Pancreas (tissue), 10 donors: ENCODE measurements at regions not wholly inside any gene's neighbourhood (a gene's known extent, or its start where the extent isn't known, plus 50 kb on each side); places are given as distances from the start of the nearest gene placed in this dataset.

Experiments used
- ATAC-seq, 4 donors: fragments of 200-7000 bp; cut with Tn5 transposase; one replicate each; pipeline versions ENCODE4 v1.8.0 to v1.9.1; 2020; ENCODE audit warnings: mild to moderate bottlenecking in 4 of 4, moderate library complexity in 4 of 4
- DNase-seq, 6 donors: peaks; one replicate each; pipeline ENCODE4 v3.0.0-alpha.2; 2020
- FAIRE-seq: peaks from 2 replicates; lab custom pipeline; 2012; peaks lifted over from hg19 to GRCh38; lab: Jason Lieb, UNC
- H3K27ac ChIP-seq, 4 donors: fragments of 200-600 bp; sonication (generic); 1 replicate in 3 of 4; 2 replicates in 1 of 4; pipeline versions ENCODE4 v1.5.0 to v1.8.0; 2020
- H3K27me3 ChIP-seq, 4 donors: fragments of 200-600 bp; one replicate each; pipeline ENCODE4 v1.8.0; 2021
- H3K36me3 ChIP-seq, 3 donors: fragments of 200-600 bp; sonication (generic) in 1 of 3; one replicate each; pipeline versions ENCODE4 v1.5.0 to v1.8.0; 2020 to 2021
- H3K4me1 ChIP-seq, 3 donors: fragments of 200-600 bp; one replicate each; pipeline ENCODE4 v1.8.0; 2021
- H3K4me3 ChIP-seq, 4 donors: fragments of 200-600 bp; sonication (generic) in 2 of 4; one replicate each; pipeline versions ENCODE4 v1.5.0 to v1.8.0; 2020 to 2021
- H3K9me3 ChIP-seq, 4 donors: fragments of 200-600 bp; one replicate each; pipeline ENCODE4 v1.8.0; 2021
- WGBS, 2 donors: extraction: QIAGEN DNeasy Blood & Tissue Kit; methylation state at CpG; one replicate each; pipeline ENCODE4 v1.1.7; 2013; 5-methylcytosine and 5-hydroxymethylcytosine counted together
- intact Hi-C, 3 donors: fragments of 100-400 bp; cut with DNase I; formaldehyde crosslinking; loops; one replicate each; pipeline versions ENCODE4 v1.11.1 to v1.14.2; 2022
- TF ChIP-seq, protein P1 (sequence below), 4 donors: fragments of 200-600 bp; sonication (generic) in 3 of 4; IDR thresholded peaks; one replicate each; pipeline versions ENCODE4 v1.5.0 to v1.8.0; 2021; ENCODE audit warnings: antibody characterized with exemption in 4 of 4
- donor health status: healthy with polysubstance abuse.
- donor health status: DM: no; HTN: no; CAD: no; lungs with moderate emphysema.
- donor health status: DM: no; HTN: no; CAD: no.
- donor health status: control.
- donor health status: control.
- donor health status: Bipolar disorder and iron deficiency.
- donor health status: DM: yes; HTN: yes; CAD: no.
- donor health status: DM: no; HTN: no; CAD: no.
- donor health status: DM: no; HTN: no; CAD: no.
- donor health status: DM: yes; HTN: yes; CAD: no.

DNA sequence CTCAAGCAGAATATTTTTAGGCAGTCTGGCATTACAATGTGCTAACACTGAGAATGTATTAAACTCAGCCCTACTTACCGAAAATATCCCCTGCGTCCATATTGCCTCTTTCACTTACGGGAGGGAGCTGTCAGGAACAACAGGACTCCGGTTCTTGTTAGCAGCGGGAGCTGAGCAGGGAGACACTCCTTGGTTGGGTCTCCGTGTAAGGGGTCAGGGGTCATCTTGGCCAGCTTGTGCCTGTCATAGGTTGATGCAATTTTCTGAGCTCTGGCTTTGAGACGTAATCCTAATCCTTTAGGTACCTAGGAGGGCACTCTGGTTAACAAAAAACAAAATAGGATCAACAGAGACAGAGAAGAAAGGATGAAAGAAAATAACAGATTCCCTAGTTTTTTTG, 1477.2 kb downstream of the BRD1 start:
- TF ChIP-seq, protein P1, sequence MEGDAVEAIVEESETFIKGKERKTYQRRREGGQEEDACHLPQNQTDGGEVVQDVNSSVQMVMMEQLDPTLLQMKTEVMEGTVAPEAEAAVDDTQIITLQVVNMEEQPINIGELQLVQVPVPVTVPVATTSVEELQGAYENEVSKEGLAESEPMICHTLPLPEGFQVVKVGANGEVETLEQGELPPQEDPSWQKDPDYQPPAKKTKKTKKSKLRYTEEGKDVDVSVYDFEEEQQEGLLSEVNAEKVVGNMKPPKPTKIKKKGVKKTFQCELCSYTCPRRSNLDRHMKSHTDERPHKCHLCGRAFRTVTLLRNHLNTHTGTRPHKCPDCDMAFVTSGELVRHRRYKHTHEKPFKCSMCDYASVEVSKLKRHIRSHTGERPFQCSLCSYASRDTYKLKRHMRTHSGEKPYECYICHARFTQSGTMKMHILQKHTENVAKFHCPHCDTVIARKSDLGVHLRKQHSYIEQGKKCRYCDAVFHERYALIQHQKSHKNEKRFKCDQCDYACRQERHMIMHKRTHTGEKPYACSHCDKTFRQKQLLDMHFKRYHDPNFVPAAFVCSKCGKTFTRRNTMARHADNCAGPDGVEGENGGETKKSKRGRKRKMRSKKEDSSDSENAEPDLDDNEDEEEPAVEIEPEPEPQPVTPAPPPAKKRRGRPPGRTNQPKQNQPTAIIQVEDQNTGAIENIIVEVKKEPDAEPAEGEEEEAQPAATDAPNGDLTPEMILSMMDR (IDR thresholded peaks at IDR 0.05): no peak
- Histone ChIP-seq H3K27ac (no peak overlapping the region), H3K36me3 (no peaks in the 10 kb centered on the region), H3K4me1 (no peaks in the 10 kb centered on the region), H3K27me3 (peaks cover 0 to 3% (median 0%) of the 10 kb centered on the region in 4 donors), H3K4me3 (no peak overlapping the region), H3K9me3 (no peaks in the 10 kb centered on the region)
- no peak for DNase-seq
- no peak for ATAC-seq
- intact Hi-C loops: no loop called here
- 39 to 50% methylated on average over 7 of the region's 7 CpGs for WGBS, 2 donors
- no peak for FAIRE-seq

DNA sequence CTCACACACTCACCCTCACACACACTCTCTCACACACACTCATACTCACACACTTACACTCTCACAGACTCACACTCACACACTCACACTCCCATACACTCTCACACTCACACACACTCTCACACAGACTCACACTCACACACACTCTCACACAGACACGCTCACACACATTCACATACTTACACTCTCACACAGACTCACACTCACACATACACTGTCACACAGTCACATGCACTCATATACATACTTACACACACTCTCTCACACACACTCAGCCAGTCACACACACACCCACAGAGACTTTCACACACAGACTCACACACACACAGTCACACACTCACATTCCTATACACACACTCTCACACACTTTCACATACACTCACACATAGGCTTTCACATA, 1478.8 kb downstream of the BRD1 start:
- no peak overlapping the region for H3K27ac ChIP-seq
- H3K27me3 ChIP-seq: peaks cover 0 to 3% (median 0%) of the 10 kb centered on the region in 4 donors
- TF ChIP-seq, protein P1 (IDR thresholded peaks at IDR 0.05): no peak
- H3K36me3 ChIP-seq: no peaks in the 10 kb centered on the region
- H3K9me3 ChIP-seq: no peaks in the 10 kb centered on the region
- WGBS, 2 donors: 43 to 44% methylated on average over 1 of the region's 1 CpG
- intact Hi-C loops: no loop called here
- no peaks in the 10 kb centered on the region for H3K4me1 ChIP-seq
- H3K4me3 ChIP-seq: no peak overlapping the region
- DNase-seq: no peak
- ATAC-seq: no peak
- FAIRE-seq: no peak

DNA sequence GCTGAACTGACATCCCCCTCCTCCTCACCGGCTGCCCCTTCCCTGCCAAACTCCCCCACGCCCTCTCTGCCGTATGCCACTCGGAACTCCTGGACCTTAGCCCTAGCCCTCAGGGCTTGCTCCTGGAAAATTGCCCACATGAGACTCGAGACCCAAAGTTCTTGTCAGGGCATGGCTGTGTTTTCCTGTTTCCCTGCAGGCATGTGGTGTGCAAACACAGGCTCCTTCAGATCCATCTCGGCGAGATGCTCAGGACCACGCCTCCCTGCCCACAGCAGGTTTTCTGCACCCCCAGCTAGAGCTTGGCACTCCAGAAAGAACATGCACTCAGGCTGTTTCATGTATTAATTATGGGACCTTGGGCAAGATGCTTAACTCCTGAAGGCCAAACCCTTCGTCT, 1480.4 kb downstream of the BRD1 start:
- Histone ChIP-seq H3K27ac (no peak overlapping the region), H3K9me3 (no peaks in the 10 kb centered on the region), H3K4me3 (no peak overlapping the region), H3K27me3 (peaks cover 0 to 3% (median 0%) of the 10 kb centered on the region in 4 donors), H3K36me3 (no peaks in the 10 kb centered on the region), H3K4me1 (no peaks in the 10 kb centered on the region)
- intact Hi-C loops: no loop called here
- FAIRE-seq: no peak
- WGBS, 2 donors: 39 to 40% methylated on average over 9 of the region's 9 CpGs
- DNase-seq: no peak
- TF ChIP-seq, protein P1 (IDR thresholded peaks at IDR 0.05): no peak
- no peak for ATAC-seq

DNA sequence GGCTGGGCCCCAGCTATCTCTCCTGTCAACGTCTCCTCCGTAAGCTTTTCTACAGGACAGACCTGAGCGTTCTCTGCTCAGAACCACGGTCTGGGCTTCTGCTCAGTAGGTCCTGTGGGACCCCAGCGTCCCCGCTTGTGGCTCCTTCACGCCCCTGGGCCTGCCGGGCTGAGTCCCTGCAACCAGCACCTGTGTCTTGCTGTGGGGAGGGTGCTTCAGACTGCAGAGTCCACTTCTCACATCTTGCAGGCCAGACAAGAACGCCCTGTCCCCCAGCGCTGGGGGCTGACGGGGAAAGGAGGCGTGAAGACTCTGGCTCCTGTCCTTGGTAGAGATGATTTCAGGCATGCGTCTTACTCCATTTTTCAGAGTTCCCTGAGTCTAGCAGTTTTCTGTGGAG, 1480.8 kb downstream of the BRD1 start:
- no peak for ATAC-seq
- no peak for FAIRE-seq
- Histone ChIP-seq H3K4me3 (no peak overlapping the region), H3K9me3 (no peaks in the 10 kb centered on the region), H3K4me1 (no peaks in the 10 kb centered on the region), H3K36me3 (no peaks in the 10 kb centered on the region), H3K27ac (no peak overlapping the region), H3K27me3 (peaks cover 0 to 3% (median 0%) of the 10 kb centered on the region in 4 donors)
- intact Hi-C loops: no loop called here
- no peak for DNase-seq
- 49 to 66% methylated on average over 13 of the region's 13 CpGs for WGBS, 2 donors
- TF ChIP-seq, protein P1 (IDR thresholded peaks at IDR 0.05): no peak

DNA sequence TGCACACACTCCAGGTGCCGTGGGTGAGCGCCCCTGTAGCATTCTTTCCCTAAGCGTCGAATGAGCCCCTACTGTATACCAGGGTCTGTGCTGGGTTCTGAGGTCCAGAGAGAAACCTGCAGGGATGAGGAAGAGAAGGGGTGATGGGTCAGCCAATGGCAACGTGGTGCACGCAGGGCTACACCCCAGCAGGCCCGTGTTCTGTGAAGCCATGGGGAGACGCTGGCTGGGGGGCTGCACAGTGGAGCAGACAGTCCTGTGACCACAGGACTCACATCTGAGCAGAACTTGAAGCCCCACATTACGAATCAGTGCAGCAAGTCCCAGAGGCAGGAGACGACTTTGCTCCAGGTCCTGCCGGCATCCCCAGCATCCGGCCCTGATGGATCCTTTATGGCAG, 1481.4 kb downstream of the BRD1 start:
- 52 to 69% methylated on average over 12 of the region's 12 CpGs for WGBS, 2 donors
- ATAC-seq: no peak
- Histone ChIP-seq H3K4me3 (no peak overlapping the region), H3K27me3 (peaks cover 0 to 3% (median 0%) of the 10 kb centered on the region in 4 donors), H3K36me3 (no peaks in the 10 kb centered on the region), H3K4me1 (no peaks in the 10 kb centered on the region), H3K27ac (no peak overlapping the region), H3K9me3 (no peaks in the 10 kb centered on the region)
- no peak for FAIRE-seq
- DNase-seq: no peak
- TF ChIP-seq, protein P1 (IDR thresholded peaks at IDR 0.05): no peak
- intact Hi-C loops: no loop called here
